ENCODE measurements at regions not wholly inside any gene's neighbourhood (a gene's known extent, or its start where the extent isn't known, plus 50 kb on each side); places are given as distances from the start of the nearest gene placed in this dataset.

DNA sequence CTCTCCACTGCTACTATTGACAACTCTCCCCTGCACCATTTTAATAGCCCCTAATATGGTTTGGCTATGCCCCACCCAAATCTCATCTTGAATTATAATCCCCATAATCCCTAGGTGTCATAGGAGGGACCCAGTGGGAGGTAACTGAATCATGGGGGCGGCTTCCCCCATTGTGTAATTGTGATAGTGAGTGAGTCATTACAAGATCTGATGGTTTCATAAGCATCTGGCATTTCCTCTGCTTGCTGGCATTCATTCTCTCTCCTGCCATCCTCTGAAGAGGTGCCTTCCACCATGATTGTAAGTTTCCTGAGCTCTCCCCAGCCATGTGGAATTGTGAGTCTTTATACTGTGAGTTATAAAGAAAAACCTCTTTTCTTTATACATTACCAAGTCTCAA is 74.1 kb upstream of the TCF21 start:
- no peak for TF ChIP-seq HOXA7 (CRISPR knock-in tag; IDR thresholded peaks at IDR 0.05)
- no peak for TF ChIP-seq ZNF530 (CRISPR knock-in tag; IDR thresholded peaks at IDR 0.05; ENCODE audit: low read depth)
